T-helper 1 cell treated with Interleukin-12 subunit alpha and Interleukin-12 subunit beta and Interleukin-4 antibody, amounts not matched to agents 30 ng/mL and 1 ng/mL, for 36 hours (primary cell): ENCODE measurements at regions not wholly inside any gene's neighbourhood (a gene's known extent, or its start where the extent isn't known, plus 50 kb on each side); places are given as distances from the start of the nearest gene placed in this dataset.
"Not testable (repeated sequence)": the region's sequence is repeated elsewhere in the genome, so short reads cannot be mapped to it uniquely, and the experiment has no call there.

ENCODE experiments used
- intact Hi-C: fragments of 100-400 bp; cut with micrococcal nuclease; formaldehyde crosslinking; loops from one replicate; pipeline ENCODE4 v1.15.1; 2024

GRCh38 chrX:2574271-2574670 lies 73.5 kb upstream of the DHRSX start:
- intact Hi-C loops: no loop called here

DNA sequence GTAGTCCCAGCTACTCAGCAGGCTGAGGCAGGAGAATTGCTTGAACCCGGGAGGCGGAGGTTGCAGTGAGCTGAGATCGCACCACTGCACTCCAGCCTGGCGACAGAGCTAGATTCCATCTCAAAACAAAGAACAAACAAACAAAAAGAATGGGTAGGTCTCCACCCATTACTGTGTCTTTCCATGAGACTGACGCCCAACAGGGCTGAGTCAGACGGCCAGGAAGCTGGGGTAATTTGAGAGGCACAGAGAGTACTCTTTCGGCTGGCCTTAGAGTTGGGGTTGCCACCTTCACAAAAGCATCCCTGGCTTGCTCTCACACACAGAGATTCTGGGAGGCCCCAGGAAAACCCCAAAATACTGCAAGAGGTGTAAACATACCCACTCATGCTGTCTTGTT lies 72.0 kb upstream of the DHRSX start:
- intact Hi-C loops: no loop called here

GRCh38 chrX:2568125-2568524 lies 67.3 kb upstream of the DHRSX start:
- intact Hi-C loops: no loop called here

- intact Hi-C loops: loop anchor here (2.0 kb wide), 1 partner anchor 69 kb away; no protein-coding TSS in a partner anchor
These were observed 65.3 kb upstream of the DHRSX start for GRCh38 chrX:2566055-2566454.

- intact Hi-C loops: no loop called here
These were observed 60.7 kb upstream of the DHRSX start for GRCh38 chrX:2561456-2561855.

GRCh38 chrX:2559124-2559523 lies 58.3 kb upstream of the DHRSX start:
- intact Hi-C loops: no loop called here

DNA sequence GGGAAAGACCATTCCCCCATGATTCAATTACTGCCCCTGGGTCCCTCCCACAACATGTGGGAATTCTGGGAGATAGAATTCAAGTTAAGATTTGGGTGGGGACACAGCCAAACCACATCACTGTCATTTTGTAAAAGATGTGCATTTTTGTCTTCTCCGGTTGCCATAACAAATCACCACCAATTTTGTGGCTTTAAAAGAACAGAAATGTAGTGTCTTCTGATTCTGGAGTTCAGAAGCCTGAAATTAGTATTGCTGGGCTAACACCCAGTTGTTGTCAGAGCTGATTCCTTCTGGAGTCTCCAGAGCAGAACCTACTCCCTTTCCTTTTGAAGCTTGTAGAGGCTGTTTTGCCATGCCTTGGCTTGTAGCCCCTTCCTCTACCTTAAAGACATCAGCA lies 54.1 kb upstream of the DHRSX start:
- intact Hi-C loops: no loop called here

DNA sequence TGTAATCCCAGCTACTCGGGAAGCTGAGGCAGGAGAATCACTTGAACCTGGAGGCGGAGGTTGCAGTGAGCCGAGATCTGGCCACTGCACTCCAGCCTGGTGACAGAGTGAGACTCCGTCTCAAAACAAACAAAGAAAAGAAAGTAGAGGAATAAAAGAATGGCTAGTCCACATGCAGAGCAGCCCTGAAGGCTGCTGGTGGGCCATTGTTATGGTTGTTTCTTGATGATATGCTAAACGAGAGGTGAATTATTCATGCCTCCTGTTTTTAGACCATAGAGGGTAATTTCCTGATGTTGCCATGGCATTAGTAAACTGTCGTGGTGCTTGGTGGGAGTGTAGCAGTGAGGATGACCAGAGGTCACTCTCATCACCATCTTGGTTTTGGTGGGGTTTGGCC lies 53.3 kb upstream of the DHRSX start:
- intact Hi-C loops: not testable (repeated sequence)

DNA sequence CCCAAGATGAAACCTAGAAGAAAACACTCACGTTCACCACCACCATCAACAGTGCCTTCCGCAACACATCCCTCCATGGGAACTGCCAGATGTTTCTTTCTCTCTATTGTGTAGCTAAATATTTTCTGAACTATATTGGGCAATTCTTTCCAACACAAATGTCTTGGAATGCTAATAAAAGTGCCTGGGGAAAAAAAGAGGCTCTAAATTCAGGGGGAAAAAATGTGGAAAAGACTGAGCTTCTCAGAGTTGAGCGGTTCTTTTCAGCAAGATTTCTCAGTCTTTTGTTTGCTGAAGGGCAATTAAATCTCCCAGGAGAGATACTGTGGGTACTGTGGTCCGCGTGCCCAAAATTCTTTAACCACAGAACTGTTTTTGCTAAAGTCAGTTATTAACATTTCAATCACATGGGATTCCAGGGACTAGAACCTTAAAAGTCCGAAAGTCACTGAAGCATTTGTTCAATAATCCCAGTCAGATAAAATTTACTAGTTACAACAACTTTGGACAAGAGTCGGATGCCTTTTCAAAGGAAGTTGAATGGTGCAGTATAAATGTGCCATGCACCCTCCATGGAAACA lies 51.9 kb upstream of the DHRSX start:
- intact Hi-C loops: no loop called here

GRCh38 chrX:2550328-2551020 lies 49.7 kb upstream of the DHRSX start:
- intact Hi-C loops: no loop called here
